Gastrocnemius medialis (tissue), 4 donors: ENCODE measurements at regions not wholly inside any gene's neighbourhood (a gene's known extent, or its start where the extent isn't known, plus 50 kb on each side); places are given as distances from the start of the nearest gene placed in this dataset.

Experiments
- POLR2A ChIP-seq, 2 donors: fragments of 450-650 bp; IDR thresholded peaks; one replicate each; pipeline ENCODE4 v1.6.1; 2017; ENCODE audit warnings: antibody characterized with exemption in 2 of 2, mild to moderate bottlenecking in 2 of 2, moderate library complexity in 2 of 2
- TF ChIP-seq, protein P1 (sequence below), 5 experiments: fragments of 450-650 bp in 3 of 5; fragments of 200-600 bp in 2 of 5; sonication (generic) in 2 of 5; IDR thresholded peaks in 4 of 5; conservative IDR thresholded peaks in 1 of 5; 1 replicate in 4 of 5; 2 replicates in 1 of 5; pipeline ENCODE4 v1.5.1; 2016 to 2019; ENCODE audit warnings: antibody characterized with exemption in 5 of 5, mild to moderate bottlenecking in 3 of 5, moderate library complexity in 3 of 5

DNA sequence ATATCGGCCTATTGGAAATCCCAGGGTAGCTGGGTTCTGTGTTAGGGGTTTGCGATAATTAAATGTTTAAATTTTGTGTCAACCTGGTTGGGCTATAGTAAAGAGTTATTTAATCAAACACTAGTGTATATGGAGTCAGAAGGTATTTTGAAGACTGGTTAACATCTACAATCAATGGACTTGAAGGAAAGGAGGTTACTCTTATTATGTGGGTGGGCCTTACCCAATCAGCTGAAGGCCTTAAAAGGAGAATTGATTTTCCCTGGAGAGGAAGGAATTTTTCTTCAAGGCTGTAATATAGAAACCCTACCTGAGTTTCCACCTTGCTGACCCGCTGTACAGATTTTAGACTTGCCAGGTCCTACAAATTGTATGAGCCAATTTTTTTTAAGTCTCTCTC, 411.4 kb downstream of the IRX1 start:
- TF ChIP-seq POLR2A (IDR thresholded peaks at IDR 0.05), result no peak
- TF ChIP-seq, protein P1, sequence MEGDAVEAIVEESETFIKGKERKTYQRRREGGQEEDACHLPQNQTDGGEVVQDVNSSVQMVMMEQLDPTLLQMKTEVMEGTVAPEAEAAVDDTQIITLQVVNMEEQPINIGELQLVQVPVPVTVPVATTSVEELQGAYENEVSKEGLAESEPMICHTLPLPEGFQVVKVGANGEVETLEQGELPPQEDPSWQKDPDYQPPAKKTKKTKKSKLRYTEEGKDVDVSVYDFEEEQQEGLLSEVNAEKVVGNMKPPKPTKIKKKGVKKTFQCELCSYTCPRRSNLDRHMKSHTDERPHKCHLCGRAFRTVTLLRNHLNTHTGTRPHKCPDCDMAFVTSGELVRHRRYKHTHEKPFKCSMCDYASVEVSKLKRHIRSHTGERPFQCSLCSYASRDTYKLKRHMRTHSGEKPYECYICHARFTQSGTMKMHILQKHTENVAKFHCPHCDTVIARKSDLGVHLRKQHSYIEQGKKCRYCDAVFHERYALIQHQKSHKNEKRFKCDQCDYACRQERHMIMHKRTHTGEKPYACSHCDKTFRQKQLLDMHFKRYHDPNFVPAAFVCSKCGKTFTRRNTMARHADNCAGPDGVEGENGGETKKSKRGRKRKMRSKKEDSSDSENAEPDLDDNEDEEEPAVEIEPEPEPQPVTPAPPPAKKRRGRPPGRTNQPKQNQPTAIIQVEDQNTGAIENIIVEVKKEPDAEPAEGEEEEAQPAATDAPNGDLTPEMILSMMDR (IDR thresholded peaks at IDR 0.05 in 4 of 5, conservative IDR thresholded peaks at IDR 0.05 in 1 of 5), result no peak
